ENCODE measurements at regions not wholly inside any gene's neighbourhood (a gene's known extent, or its start where the extent isn't known, plus 50 kb on each side); places are given as distances from the start of the nearest gene placed in this dataset.

DNA sequence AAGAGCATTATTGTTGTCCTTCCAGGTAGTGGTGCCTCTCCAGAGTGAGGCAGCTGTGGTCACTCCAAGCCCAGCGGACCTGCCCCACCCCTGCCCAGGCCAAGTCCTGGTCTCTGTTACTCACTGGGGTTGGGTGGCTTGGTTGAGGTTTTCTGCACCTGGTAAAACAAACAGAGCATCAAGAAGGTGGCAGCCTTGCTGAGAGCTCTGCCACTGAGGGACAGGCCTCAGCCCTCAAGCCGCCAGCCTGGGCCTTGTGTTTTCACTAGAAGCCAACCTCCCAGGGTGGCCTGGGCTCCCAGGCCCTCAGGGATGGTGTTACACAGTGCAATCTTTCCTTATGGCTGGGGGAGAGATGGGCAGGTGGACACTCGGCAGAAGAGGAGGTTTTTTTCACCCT is 182.7 kb downstream of the BCOR start:
- peaks cover 6% of the 10 kb centered on the region for H3K4me1 ChIP-seq (ENCODE audit: insufficient read depth, low read length, severe bottlenecking)
- no peaks in the 10 kb centered on the region for H4K20me1 ChIP-seq (ENCODE audit: insufficient read depth, low read length)
- H3F3A ChIP-seq (ENCODE audit: insufficient read depth, low read length): no peaks in the 10 kb centered on the region
- no peak overlapping the region for H3K27ac ChIP-seq (ENCODE audit: low read depth, low read length, poor library complexity, severe bottlenecking)
- H3K4me2 ChIP-seq (ENCODE audit: low read length): no peak overlapping the region
- no peak overlapping the region for H2AFZ ChIP-seq (ENCODE audit: low read length)
- no peaks in the 10 kb centered on the region for H3K79me2 ChIP-seq (ENCODE audit: insufficient read depth, low read length)
- H3K27me3 ChIP-seq (ENCODE audit: insufficient read depth, low read length): 0 out of 2 replicates have a peak, but pooled peaks cover 3% of the 10 kb centered on the region
- TF ChIP-seq EZH2 (IDR thresholded peaks at IDR 0.05; ENCODE audit: borderline replicate concordance, low read length): no peak
- no peak for TF ChIP-seq CTCF (IDR thresholded peaks at IDR 0.05; ENCODE audit: low read length)
- H3K4me3 ChIP-seq (ENCODE audit: low read depth, low read length, poor library complexity, severe bottlenecking): no peak overlapping the region
- no peaks in the 10 kb centered on the region for H3K9me3 ChIP-seq (ENCODE audit: low read length)
- H3K9me2 ChIP-seq (ENCODE audit: low read depth, low read length): no peaks in the 10 kb centered on the region
- H3K9ac ChIP-seq (ENCODE audit: low read length): no peak overlapping the region
- no peaks in the 10 kb centered on the region for H3K36me3 ChIP-seq (ENCODE audit: insufficient read depth, low read length)

DNA sequence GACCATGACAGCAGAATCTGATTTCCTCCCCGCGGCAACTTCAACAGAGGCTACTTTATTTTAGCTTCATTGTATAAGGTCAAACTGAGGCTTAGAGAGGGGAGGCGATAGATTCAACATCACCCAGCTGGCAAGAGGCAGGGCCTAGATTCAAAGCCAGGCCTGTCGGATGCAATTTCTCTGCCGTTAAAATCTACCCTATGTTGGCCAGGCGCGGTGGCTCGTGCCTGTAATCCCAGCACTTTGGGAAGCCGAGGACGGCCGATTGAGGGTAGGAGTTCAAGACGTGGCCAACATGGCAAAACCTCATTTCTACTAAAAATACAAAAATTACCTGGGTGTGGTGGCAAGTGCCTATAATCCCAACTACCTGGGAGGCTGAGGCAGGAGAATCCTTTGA is 182.2 kb downstream of the BCOR start:
- H3K4me3 ChIP-seq (ENCODE audit: low read depth, low read length, poor library complexity, severe bottlenecking): no peak overlapping the region
- no peak overlapping the region for H3K9ac ChIP-seq (ENCODE audit: low read length)
- 0 out of 2 replicates have a peak, but pooled peaks cover 3% of the 10 kb centered on the region for H3K27me3 ChIP-seq (ENCODE audit: insufficient read depth, low read length)
- TF ChIP-seq CTCF (IDR thresholded peaks at IDR 0.05; ENCODE audit: low read length) (no peak), EZH2 (IDR thresholded peaks at IDR 0.05; ENCODE audit: borderline replicate concordance, low read length) (no peak)
- H2AFZ ChIP-seq (ENCODE audit: low read length): no peak overlapping the region
- no peak overlapping the region for H3K27ac ChIP-seq (ENCODE audit: low read depth, low read length, poor library complexity, severe bottlenecking)
- no peaks in the 10 kb centered on the region for H3K9me3 ChIP-seq (ENCODE audit: low read length)
- no peaks in the 10 kb centered on the region for H3K79me2 ChIP-seq (ENCODE audit: insufficient read depth, low read length)
- no peaks in the 10 kb centered on the region for H3K36me3 ChIP-seq (ENCODE audit: insufficient read depth, low read length)
- peaks cover 6% of the 10 kb centered on the region for H3K4me1 ChIP-seq (ENCODE audit: insufficient read depth, low read length, severe bottlenecking)
- H3F3A ChIP-seq (ENCODE audit: insufficient read depth, low read length): no peaks in the 10 kb centered on the region
- H3K4me2 ChIP-seq (ENCODE audit: low read length): no peak overlapping the region
- H4K20me1 ChIP-seq (ENCODE audit: insufficient read depth, low read length): no peaks in the 10 kb centered on the region
- H3K9me2 ChIP-seq (ENCODE audit: low read depth, low read length): no peaks in the 10 kb centered on the region

GRCh38 chrX:39921838-39922237 is 175.9 kb downstream of the BCOR start:
- Histone ChIP-seq H3K9me3 (ENCODE audit: low read length) (no peaks in the 10 kb centered on the region), H3K9ac (ENCODE audit: low read length) (no peak overlapping the region), H3K79me2 (ENCODE audit: insufficient read depth, low read length) (no peaks in the 10 kb centered on the region), H4K20me1 (ENCODE audit: insufficient read depth, low read length) (no peaks in the 10 kb centered on the region), H2AFZ (ENCODE audit: low read length) (no peak overlapping the region), H3F3A (ENCODE audit: insufficient read depth, low read length) (no peaks in the 10 kb centered on the region), H3K9me2 (ENCODE audit: low read depth, low read length) (no peaks in the 10 kb centered on the region), H3K4me1 (ENCODE audit: insufficient read depth, low read length, severe bottlenecking) (peaks cover 4% of the 10 kb centered on the region), H3K4me3 (ENCODE audit: low read depth, low read length, poor library complexity, severe bottlenecking) (no peak overlapping the region), H3K27ac (ENCODE audit: low read depth, low read length, poor library complexity, severe bottlenecking) (no peak overlapping the region), H3K27me3 (ENCODE audit: insufficient read depth, low read length) (no peaks in the 10 kb centered on the region), H3K36me3 (ENCODE audit: insufficient read depth, low read length) (no peaks in the 10 kb centered on the region), H3K4me2 (ENCODE audit: low read length) (no peak overlapping the region)
- TF ChIP-seq EZH2 (IDR thresholded peaks at IDR 0.05; ENCODE audit: borderline replicate concordance, low read length) (no peak), CTCF (IDR thresholded peaks at IDR 0.05; ENCODE audit: low read length) (no peak)
